ENCODE measurements at regions not wholly inside any gene's neighbourhood (a gene's known extent, or its start where the extent isn't known, plus 50 kb on each side); places are given as distances from the start of the nearest gene placed in this dataset.

DNA sequence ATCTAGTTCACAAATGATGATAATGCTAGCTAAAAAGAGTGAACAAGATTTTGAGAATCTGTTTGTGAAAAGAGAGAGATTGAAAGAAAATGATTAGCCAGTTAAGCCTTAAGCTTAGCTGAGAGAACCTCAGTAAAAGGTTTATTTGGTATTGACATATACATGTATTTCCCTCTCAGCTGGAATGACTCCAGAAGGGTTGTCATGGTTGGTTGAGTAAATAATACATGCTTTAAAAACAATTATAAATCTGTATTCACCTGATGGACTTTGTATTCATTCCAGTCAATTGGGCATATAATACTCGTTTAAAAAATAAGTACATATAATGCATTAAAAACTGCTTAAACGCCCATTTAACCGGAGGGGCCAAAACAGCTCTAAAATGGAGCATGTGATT is 181.4 kb downstream of the GRB14 start:
- no peak for FAIRE-seq

DNA sequence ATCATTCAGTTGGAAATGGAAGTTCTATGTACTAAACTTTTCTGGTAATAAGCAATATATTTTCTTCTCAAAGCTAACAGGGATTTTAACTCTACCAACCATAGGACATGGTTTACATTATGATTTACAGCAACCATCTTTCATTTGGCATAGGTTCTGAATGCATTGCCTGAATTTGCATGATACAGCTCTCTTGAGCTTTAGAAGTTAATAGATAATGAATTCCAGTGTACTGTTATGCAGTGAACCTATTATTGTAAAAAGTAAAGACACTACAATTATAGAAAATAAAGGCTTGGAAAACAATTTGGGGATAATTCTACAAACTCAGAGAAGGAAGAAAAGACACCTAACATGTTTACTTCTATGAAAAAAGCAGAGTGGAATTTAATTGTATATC is 182.0 kb downstream of the GRB14 start:
- FAIRE-seq: no peak

DNA sequence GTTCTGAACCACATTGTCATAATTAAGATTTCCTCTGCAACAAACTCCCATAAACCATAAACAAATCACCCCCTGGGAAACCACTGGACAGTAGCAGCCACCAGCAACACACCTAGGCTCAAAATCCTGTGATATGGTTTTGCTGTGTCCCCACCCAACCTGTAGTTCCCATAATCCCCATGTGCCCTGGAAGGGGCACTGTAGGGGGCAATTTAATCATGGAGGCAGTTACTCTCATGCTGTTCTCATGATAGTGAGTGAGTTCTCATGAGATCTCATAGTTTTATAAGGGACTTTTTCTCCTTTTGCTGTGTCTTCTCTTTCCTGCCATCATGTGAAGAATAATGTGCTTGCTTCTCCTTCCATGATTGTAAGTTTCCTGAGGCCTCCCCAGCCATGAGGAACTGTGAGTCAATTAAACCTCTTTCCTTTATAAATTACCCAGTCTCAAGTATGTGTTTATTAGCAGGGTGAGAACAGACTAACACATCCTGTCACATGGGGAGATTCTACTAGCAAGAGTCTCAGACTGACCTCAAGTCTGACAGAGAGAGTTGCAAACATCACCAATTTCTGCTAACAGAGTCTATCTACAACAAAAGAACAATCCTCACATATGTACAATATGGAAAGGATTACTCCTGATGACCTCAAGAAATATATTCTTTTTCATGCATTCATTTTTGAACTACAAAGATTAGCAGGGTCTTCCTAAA is 182.6 kb downstream of the GRB14 start:
- FAIRE-seq: no peak

DNA sequence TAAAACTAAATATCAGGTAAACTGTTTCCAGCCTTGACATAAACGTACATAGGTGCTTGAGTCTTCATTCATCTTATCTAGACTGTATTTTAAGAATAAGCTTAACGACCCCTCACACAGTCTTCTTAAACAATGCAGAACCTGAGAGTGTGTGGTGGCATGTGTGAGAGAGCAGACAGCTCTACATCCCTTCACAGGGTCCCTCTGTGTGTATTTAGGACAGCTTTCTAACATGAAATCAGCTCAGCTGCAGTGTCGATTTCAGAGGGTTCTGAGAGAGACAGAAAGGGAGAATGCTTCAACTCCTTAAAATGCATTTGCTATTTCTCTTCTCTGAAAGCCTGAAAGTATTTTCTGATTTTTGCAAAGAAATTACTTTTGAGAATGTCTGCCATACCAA is 185.2 kb downstream of the GRB14 start:
- no peak for FAIRE-seq

DNA sequence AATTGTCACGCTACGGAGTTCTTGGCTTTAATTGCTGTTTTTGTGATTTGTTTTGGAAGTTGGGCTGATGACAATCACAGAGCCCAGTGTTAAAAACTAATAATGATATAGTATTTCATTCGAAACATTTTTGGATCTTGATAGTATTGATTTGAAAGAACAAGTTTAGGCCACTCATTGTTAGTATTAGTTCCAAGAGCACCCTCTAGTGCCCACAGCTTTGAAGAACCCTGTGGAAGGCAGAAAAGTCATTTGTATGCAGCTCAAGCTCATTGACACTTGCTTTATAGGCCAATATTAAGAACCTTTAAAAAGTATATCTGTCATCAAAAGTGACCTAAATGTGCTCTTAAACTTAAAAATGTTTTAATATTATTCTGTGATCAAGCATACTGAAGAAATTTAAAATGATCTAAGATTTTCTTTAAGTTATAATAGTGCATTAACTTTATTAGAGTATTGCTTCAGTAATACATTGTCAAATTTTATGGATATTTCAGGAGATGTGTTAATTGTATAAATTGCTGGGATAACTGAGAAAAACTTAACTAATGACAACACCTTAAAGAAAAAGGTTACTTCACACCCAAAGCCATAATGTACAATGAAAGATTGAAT is 191.0 kb downstream of the GRB14 start:
- FAIRE-seq: peak; percentile 92

DNA sequence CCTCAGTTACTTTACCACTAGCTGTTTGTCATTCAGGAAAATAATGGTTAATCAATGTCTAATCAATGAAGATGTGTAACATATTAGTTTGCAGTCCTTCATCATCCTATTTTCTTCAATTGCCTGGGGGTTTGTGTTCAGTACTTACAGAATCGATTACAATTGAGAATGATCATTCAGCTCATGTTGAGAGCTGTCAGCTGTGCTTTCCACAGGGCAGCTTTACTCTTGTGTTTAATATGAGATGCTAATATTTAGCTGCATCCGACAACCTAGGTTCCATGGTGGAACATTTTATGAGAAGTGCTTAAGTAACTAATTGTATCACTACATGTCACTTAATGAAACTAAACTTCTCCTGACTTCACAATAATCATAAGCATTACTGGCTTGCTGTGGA is 191.9 kb downstream of the GRB14 start:
- FAIRE-seq: no peak

DNA sequence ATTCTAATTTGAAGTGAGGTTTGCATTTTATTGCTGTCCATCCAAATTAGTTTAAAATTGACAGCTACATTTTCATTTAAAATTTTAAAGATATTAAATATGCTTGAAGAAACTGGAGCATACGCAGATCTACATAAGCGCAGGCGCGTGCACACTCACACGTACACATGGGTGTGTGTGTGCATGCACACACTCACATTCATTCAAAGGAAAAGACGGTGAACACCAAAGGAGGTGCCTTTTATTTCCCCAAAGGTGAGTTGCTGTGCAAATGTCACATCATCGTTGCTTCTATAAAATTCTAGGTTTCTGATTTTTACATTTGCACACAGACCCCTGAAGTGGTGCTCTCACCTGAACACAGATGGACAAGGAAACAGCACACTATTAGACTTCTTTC is 194.2 kb downstream of the GRB14 start:
- FAIRE-seq: no peak

DNA sequence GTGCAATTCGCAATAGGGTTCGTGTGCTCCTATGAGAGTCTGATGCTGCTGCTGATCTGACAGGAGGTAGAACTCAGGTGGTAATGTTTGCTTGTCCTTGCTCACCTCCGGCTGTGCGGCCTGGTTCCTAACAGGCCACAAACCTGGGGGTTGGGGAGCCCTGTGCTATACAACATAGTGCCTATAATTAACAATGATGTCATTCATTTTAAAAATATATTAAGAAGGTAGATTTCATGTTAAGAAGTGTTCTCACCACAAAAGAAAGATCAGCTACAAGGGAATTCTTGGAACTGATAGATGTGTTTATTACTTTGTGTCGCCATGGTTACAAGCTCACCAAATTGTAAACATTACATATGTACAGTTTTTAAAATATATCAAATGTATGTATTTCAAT is 200.5 kb downstream of the GRB14 start:
- no peak for FAIRE-seq

DNA sequence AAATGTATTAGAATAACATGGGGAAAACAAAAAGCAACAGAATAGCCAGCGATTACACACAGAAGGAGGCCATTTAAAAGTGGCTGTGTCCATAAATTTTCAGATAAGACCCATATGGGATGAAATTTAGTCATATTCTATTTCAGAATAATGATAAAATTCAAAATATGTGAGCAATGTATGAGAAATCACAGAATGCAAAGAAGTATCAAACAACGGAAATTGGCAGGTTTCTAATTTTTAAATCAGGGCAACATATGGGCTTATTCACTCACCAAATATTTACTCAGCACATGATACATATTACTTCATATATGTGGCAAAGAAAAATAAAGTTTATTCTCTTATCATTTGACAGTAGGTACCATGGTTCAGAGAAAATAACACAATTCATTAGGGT is 208.5 kb downstream of the GRB14 start:
- FAIRE-seq: no peak

DNA sequence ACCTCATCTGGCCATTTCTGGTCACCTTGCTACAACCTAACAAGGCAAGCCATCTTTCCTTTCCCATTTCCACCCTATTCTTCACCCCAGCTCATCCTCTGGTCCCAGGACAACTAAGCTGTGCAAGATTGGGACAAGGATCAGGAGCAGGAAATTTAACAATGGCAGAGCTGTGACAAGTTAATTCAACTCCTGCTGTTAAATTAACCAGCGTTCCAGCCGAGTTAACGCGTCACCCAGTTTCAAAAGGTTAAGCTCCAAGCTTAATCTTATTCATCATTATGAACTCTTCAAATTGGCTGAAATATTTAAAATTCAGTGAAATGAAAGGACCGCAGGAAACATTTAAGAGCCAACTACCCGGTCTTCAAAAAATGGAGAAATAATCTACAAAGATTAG is 231.9 kb downstream of the GRB14 start:
- no peak for FAIRE-seq

DNA sequence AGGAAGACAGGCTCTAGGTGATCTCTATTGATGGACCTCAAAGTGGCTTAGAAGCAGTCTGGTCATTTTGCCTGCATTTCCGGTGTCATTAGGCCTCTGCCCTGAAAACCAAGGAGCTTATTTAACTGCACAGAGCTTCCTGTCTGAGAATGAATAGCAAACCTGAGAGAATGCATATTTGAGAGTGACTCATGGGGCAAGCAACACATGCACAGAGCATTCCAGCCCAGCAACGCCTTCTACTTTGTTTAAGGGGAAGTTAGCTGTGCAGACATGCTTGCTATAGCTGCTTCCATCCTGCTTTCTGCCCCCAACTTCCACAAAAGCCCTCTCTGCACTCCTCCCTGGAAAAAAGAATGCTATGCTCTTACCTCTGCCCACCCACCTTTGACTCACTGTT is 232.8 kb downstream of the GRB14 start:
- FAIRE-seq: no peak

DNA sequence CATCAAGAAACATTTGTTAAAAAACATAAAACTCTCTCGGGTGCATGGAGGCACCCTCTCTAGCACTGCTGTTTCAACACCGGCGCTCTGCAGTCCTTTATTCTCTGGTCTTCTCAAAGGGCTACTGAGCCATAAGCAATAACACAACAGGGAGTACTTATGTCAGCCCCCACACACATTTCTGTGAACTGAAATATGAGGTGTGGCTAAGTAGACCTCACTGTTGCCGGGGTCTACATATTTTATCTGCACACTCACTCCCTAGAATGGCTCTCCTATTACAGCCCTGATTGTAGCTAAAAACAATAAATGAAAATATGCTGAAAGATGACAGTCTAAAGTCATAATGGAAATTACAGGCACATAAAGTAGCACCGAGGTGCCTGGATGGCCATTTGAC is 235.1 kb downstream of the GRB14 start:
- FAIRE-seq: no peak

DNA sequence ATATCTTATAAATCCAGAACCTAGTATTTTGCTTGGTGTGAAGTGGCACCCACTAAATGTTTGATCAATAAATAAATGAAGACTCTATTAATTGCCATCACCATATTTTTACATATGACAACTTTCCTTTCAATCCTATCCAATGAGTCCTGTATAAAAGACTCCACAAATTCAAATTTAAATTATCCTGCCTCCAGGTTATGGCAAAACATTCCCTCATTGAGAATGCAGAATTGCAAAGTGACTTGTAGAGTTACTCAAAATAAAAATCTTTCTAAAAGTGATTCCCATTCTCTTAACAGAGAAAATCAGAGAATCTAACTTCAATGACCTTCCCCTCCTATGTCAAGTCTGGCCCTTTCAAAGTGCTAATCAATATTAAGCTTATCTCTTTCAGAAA is 236.8 kb downstream of the GRB14 start:
- FAIRE-seq: no peak

DNA sequence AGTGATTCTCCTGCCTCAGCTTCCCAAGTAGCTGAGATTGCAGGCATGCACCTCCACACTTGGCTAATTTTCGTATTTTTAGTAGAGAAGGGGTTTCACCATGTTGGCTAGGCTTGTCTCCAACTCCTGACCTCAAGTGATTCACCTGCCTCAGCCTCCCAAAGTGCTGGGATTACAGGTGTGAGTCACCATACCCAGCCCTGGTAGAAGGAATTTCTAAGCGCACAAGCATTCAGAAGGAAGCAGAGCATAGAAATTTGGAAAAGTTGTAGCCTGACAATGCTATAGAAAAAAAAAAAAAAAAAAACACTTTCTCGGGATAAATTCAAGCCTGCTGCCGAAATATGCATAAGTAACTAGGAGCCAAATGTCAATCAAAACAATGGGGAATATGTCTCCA is 249.4 kb downstream of the GRB14 start:
- no peak for FAIRE-seq

DNA sequence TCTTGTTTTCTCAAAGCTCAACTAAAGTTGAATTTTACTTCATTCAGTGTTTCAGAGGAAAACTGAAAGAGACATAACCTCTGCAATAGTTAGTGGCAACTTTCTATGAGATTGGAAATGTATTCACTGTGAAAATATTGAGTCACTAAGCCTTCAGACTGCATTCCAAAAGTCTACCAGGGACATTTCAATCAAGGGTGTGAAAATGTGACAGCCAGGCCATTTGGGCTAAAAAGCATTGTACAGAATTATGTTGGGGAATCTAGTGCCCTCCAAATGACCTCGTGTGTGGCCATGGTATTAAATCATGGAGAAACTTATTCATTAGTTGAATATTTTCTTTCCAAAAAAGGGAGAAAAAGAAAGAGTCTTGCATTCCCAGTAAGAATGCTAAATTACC is 251.9 kb downstream of the GRB14 start:
- no peak for FAIRE-seq

DNA sequence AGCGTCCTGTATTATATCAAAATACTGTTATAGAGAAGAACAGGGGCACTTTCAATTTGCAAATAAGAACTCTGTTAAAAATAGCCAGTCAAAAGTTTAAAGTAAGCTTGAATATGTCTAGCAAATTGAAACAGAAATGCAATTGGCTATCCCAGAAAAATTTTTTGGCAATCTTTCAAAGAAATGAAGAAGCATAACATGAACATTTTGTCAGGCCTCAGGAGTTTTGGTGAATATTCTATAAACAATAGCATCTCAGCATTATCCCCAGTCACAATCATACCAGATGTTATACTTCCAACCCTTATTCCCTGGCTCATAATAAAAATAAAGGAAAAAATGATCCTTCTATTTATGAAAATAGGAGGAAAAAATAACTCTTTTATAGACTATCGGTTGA is 252.4 kb downstream of the GRB14 start:
- no peak for FAIRE-seq

DNA sequence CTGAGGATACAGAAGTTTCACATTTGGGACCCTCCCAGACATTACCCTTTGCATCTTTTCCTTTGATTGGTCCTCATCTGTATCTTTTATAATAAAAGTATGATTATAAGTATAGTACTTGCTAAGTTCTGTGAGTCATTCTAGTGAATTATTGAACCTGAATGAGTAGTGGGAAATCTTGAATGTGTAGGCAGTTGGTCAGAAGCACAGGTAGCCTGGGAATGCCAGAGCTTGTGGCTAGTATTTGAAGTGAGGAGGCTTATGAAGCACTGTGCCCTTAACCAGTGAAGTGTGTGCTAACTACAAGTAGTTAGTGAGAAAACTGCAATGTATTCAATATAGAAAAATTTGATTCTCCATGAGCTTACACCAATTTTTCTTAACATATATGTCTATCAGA is 257.6 kb downstream of the GRB14 start:
- FAIRE-seq: no peak

DNA sequence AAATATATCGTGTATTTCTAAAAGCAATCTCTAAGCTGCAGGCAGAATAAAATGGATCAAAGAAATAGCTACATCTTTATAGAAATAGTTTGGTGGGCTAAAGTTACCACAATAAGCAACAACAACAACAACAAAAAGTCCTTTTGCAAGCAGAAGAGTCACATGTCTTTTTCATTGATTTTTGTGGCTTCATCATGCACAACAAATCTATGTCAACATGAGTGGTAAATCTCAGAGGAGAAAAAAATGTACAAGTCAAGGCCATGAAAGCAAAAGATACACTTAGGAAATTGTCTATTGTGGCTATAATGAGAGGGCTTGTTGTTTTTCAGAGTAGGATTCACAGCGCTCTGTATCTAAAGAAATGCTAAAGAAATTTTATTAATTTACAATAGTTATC is 269.7 kb downstream of the GRB14 start:
- FAIRE-seq: no peak

DNA sequence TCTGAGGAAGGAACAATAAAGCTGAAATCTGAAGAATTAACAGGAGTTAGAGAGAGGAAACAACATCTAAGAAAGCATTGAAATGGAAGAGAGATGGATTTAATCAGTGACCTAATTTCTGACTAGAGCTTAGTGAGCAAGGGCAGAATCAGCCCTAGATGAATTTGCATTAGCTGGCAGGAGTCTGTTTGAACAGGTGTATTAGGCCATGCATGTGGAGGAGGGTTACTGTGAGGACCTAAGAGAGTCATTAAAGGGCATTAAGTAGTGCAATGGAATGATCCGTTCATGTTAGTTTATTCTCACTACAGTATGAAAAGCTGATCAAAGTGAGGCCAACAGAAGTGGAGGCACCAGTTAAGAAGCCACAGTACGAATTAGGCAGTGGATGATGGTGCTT is 285.3 kb downstream of the GRB14 start:
- no peak for FAIRE-seq

DNA sequence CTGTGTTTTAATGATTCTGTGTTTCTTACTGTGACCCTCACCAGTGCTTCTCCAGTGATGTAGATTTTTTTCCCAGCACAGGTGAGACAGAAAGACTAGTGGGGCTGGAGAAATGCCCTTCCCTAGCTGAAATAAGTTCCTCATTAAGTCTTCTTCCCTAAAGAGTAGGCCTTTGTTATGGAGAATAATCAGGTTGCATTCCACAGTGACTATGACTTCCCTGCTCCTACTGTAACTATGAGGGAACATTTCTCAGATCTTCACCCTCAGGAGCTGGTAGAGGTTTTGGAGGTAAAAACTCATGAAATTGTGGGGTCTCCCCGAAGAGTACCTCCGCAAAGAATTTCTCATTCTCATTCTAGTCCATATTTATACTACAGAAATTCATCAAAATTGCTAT is 286.2 kb downstream of the GRB14 start:
- FAIRE-seq: no peak

DNA sequence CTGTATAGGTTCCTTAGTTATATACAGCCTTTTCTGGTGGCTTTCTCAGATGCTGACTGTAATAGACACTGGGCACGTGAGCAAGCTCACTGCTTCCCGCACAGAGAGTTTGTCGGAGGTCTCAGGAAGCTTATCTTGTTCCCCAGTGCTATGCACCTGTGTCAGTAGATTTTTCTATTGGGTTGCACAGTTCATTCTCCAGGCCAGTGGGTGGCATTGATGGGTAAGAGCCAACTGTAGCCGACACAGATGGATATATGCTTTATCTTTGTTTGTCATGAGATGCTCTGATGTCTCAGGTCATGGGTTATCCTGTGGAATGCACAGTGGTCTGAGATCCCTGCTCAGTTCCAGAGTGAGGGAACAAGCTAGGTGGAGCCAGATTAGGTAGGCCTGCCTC is 293.0 kb downstream of the GRB14 start:
- FAIRE-seq: no peak

DNA sequence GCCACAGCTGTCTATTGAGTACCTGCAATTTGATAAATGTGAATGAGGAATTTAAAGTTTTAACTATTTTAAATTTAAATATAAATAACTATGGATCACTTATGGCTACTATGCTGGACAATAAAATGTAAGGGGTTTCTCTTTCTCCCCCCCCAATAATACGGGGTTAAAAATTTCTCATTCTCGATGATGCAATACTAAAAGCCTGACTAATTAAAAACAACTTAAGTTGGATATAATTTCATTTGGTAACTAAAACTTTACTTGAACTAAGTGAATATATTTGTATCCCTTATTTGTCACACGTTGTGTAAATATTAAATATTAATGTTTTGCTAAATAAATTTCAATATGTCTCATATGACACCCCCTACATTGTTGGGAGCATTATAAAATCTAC is 297.3 kb downstream of the GRB14 start:
- no peak for FAIRE-seq

DNA sequence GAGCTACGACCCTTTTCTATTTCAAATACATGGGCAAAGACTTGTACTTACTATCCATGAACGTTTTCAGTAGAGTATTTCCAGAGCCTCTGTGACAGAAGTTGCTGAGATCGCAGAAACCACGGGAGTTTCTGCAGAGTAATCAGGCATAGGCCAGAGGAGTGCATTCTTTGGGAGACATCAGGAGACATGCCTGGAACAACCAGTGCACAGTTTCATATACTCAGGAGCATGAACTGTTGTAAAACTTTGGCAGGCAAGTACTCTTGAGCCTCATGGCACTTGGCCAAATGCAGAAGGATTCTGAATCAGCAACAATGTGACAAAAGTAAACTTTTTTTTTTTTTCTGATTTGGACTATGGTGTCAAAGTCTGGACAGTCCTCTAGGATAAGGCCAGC is 307.1 kb downstream of the GRB14 start:
- no peak for FAIRE-seq

DNA sequence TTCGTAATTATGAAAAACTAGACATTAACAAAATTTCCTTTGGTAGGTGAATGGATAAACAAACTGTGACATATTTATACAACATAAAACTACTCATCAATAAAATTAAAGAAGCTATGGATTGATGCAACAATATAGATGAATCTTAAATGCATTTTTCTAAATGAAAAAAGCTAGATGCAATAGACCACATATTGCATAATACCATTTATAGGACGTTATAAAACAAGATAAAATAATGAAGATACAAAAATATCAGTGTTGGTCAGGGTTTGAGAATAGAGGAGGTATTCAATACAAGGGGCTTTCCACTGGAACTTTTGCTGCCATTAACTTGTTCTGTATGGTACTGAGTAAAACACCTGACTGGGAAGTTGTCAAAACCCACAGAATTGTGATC is 314.4 kb downstream of the GRB14 start:
- FAIRE-seq: no peak

DNA sequence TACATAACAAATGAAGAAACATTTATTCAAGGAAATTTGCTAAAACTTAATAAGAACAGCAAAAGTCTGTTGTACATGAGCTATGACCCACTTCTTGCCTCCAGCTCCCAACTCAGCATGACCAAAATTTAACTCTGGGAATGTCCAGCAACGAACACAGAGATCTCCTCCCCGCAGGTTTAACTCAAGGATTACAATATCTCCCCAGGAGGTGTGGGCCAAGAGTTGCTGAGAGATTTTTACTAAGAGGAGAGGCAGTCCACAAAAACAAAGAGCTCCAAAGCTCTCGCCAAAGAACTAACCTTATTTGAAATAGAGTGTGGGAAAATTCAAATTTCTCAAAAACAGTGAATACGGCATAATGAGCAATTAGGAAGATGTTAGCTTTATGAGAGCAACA is 318.5 kb downstream of the GRB14 start:
- FAIRE-seq: no peak
